Endothelial cell of umbilical vein (primary cell): ENCODE measurements at regions not wholly inside any gene's neighbourhood (a gene's known extent, or its start where the extent isn't known, plus 50 kb on each side); places are given as distances from the start of the nearest gene placed in this dataset.

Source experiments
- EZH2 ChIP-seq: IDR thresholded peaks from 2 replicates; pipeline ENCODE4 v1.6.1; 2012; ENCODE audit warnings: borderline replicate concordance, low read depth, mild to moderate bottlenecking, moderate library complexity, low read length, inconsistent platforms; ENCODE audit not compliant: severe bottlenecking
- GATA2 ChIP-seq: IDR thresholded peaks from 2 replicates; pipeline ENCODE4 v1.7.0; 2011; ENCODE audit warnings: low read depth, mild to moderate bottlenecking, moderate library complexity, mixed read lengths, low read length; ENCODE audit not compliant: insufficient read length, insufficient read depth
- MYC ChIP-seq: IDR thresholded peaks from one replicate; pipeline ENCODE4 v1.6.1; 2011; ENCODE audit warnings: mild to moderate bottlenecking, low read depth, low read length
- POLR2A ChIP-seq: IDR thresholded peaks from 2 replicates; pipeline ENCODE4 v1.6.1; 2012; ENCODE audit warnings: low read depth, mild to moderate bottlenecking, control low read depth, low read length
- POLR2AphosphoS5 ChIP-seq: IDR thresholded peaks from 2 replicates; pipeline ENCODE4 v1.6.1; 2012; ENCODE audit warnings: low read depth, mild to moderate bottlenecking, control low read depth, low read length, moderate library complexity; ENCODE audit not compliant: insufficient read depth
- TF ChIP-seq, protein P1 (sequence below), 2 donors: IDR thresholded peaks; 1 replicate in 1 of 2; 2 replicates in 1 of 2; pipeline ENCODE4 v1.5.1; 2011; ENCODE audit warnings: low read length in 2 of 2, mild to moderate bottlenecking in 2 of 2, moderate library complexity in 2 of 2, control low read depth in 1 of 2, inconsistent platforms in 1 of 2, low read depth in 1 of 2; ENCODE audit not compliant: insufficient read depth in 1 of 2; ENCODE audit errors: extremely low read depth in 1 of 2
- TF ChIP-seq, protein P2 (sequence below): IDR thresholded peaks from 2 replicates; pipeline ENCODE4 v1.6.1; 2011; ENCODE audit not compliant: insufficient read depth, insufficient read length

DNA sequence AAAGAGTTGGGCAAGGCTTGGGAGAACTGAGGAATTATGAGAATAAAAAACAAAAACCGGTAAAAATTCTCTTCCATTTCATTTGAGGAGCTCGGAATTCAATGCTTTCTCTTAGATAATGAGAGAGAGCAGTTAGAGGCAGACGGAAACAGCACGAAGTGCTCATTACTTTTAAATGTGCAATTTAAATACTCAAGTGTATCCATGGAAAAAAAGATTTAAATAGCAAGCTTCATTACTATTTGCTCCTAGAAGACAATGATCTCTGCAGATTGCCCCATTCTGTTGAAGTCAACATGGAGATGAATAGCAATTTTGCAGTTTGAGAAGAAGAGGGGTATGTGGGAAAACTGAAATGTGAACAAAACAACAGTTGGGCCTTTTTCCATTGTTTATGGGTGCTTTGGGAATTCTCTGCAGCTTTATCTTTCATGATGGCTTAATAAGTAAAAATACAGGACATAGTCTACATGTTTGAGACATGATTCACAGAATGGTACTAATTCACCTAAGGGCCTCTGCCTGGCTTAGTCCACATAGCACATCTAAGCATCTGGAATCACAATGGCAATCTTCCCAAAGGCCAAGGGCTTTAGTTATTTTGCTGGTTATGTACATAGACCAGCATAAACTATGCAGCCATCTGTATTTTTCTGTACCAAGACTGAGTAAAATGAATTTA, 512.7 kb upstream of the FAT1 start:
- TF ChIP-seq, protein P1, sequence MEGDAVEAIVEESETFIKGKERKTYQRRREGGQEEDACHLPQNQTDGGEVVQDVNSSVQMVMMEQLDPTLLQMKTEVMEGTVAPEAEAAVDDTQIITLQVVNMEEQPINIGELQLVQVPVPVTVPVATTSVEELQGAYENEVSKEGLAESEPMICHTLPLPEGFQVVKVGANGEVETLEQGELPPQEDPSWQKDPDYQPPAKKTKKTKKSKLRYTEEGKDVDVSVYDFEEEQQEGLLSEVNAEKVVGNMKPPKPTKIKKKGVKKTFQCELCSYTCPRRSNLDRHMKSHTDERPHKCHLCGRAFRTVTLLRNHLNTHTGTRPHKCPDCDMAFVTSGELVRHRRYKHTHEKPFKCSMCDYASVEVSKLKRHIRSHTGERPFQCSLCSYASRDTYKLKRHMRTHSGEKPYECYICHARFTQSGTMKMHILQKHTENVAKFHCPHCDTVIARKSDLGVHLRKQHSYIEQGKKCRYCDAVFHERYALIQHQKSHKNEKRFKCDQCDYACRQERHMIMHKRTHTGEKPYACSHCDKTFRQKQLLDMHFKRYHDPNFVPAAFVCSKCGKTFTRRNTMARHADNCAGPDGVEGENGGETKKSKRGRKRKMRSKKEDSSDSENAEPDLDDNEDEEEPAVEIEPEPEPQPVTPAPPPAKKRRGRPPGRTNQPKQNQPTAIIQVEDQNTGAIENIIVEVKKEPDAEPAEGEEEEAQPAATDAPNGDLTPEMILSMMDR (IDR thresholded peaks at IDR 0.05; ENCODE audit: extremely low read depth in 1 of 2, insufficient read depth in 1 of 2, low read depth in 1 of 2, low read length in 2 of 2), result no peak
- no peak for TF ChIP-seq POLR2A
- no peak for TF ChIP-seq POLR2AphosphoS5
- no peak for TF ChIP-seq EZH2
- TF ChIP-seq, protein P2, sequence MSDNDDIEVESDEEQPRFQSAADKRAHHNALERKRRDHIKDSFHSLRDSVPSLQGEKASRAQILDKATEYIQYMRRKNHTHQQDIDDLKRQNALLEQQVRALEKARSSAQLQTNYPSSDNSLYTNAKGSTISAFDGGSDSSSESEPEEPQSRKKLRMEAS, result no peak
- TF ChIP-seq MYC, result no peak
- no peak for TF ChIP-seq GATA2
